ENCODE measurements at regions not wholly inside any gene's neighbourhood (a gene's known extent, or its start where the extent isn't known, plus 50 kb on each side); places are given as distances from the start of the nearest gene placed in this dataset.

DNA sequence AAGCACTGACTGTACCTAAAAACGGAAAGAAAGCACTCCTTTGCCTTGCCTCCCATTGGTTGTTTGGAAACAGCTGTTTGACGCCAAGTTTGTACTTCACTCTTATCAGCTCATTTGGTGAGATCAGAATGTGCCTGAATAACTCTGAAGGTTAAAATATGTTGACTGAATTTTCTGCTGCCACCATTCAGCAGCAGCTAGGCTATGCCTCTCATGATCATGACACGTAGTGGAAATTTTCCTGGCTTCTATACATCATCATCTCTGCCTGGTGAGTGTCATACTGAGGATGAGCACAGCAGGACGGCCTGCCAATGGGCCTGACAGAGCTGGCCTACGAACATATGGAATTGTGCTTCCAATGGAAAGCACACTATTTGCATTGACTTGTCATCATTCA lies 704.9 kb upstream of the CITED2 start:
- TF ChIP-seq, protein P1, sequence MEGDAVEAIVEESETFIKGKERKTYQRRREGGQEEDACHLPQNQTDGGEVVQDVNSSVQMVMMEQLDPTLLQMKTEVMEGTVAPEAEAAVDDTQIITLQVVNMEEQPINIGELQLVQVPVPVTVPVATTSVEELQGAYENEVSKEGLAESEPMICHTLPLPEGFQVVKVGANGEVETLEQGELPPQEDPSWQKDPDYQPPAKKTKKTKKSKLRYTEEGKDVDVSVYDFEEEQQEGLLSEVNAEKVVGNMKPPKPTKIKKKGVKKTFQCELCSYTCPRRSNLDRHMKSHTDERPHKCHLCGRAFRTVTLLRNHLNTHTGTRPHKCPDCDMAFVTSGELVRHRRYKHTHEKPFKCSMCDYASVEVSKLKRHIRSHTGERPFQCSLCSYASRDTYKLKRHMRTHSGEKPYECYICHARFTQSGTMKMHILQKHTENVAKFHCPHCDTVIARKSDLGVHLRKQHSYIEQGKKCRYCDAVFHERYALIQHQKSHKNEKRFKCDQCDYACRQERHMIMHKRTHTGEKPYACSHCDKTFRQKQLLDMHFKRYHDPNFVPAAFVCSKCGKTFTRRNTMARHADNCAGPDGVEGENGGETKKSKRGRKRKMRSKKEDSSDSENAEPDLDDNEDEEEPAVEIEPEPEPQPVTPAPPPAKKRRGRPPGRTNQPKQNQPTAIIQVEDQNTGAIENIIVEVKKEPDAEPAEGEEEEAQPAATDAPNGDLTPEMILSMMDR (IDR thresholded peaks at IDR 0.05): no peak
- no peak for TF ChIP-seq POLR2A (IDR thresholded peaks at IDR 0.05)
